ENCODE measurements at regions not wholly inside any gene's neighbourhood (a gene's known extent, or its start where the extent isn't known, plus 50 kb on each side); places are given as distances from the start of the nearest gene placed in this dataset.
"Not testable (repeated sequence)": the region's sequence is repeated elsewhere in the genome, so short reads cannot be mapped to it uniquely, and the experiment has no call there.

DNA sequence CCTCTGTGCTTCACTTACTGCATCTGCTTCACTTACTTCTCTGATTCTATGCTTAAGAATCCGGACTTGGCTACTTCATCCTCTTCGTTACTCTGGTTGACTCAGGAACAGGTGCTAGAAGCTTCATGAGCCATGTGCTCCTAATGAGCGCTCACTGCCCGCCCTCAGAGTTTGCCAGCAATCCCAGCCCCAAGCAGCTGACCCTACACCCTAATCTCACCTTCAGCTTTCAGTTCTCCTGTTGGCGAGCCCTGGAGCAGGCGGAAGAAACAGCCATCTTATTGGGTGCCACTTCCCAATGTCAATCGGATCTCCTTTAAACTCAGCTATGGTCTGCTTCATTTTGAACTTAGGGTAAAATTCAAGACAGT, 61.3 kb downstream of the FOXA2 start:
- Histone ChIP-seq H3K27ac (no peak overlapping the region), H3K4me3 (no peak overlapping the region)
- no peak for DNase-seq (ENCODE audit: low spot score)
- TF ChIP-seq, protein P1, sequence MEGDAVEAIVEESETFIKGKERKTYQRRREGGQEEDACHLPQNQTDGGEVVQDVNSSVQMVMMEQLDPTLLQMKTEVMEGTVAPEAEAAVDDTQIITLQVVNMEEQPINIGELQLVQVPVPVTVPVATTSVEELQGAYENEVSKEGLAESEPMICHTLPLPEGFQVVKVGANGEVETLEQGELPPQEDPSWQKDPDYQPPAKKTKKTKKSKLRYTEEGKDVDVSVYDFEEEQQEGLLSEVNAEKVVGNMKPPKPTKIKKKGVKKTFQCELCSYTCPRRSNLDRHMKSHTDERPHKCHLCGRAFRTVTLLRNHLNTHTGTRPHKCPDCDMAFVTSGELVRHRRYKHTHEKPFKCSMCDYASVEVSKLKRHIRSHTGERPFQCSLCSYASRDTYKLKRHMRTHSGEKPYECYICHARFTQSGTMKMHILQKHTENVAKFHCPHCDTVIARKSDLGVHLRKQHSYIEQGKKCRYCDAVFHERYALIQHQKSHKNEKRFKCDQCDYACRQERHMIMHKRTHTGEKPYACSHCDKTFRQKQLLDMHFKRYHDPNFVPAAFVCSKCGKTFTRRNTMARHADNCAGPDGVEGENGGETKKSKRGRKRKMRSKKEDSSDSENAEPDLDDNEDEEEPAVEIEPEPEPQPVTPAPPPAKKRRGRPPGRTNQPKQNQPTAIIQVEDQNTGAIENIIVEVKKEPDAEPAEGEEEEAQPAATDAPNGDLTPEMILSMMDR (IDR thresholded peaks at IDR 0.05): no peak

DNA sequence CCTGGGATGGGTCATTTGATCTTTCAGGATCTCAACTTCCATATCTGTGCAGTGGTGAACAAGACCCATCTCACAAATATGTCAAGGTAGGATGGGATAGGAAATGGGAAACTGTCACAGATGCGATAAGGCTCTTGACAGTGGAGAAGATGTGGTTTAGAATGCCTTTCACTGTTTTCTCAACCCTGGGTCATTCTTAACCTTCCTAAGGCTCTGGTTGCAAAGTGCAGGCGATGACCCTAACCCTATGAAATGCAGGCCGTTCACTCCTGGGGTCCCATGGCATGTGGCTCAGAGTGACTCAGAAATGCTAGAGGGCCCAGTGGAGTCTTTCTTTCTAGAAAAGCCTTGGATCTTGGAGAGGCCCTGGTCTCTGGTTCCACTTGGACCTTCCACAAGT, 61.7 kb downstream of the FOXA2 start:
- H3K4me3 ChIP-seq: no peak overlapping the region
- H3K27ac ChIP-seq: no peak overlapping the region
- DNase-seq (ENCODE audit: low spot score): no peak
- TF ChIP-seq, protein P1 (IDR thresholded peaks at IDR 0.05): no peak

DNA sequence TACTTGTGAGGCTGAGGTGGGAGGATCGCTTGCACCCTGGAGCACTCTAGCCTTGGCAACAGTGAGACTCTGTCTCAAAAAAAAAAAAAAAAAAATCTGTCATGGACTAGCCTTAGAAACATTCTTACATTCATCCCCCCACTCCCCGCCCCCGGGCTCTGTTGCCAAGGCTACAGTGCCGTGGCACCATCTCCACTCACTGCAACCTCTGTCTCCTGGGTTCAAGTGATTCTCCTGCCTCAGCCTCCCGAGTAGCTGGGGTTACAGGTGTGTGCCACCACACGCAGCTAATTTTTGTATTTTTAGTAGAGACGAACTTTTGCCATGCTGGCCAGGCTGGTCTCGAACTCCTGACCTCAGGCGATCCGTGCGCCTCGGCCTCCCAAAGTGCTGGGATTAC, 62.4 kb downstream of the FOXA2 start:
- DNase-seq (ENCODE audit: low spot score); H3K4me3 ChIP-seq; H3K27ac ChIP-seq: not testable (repeated sequence)

DNA sequence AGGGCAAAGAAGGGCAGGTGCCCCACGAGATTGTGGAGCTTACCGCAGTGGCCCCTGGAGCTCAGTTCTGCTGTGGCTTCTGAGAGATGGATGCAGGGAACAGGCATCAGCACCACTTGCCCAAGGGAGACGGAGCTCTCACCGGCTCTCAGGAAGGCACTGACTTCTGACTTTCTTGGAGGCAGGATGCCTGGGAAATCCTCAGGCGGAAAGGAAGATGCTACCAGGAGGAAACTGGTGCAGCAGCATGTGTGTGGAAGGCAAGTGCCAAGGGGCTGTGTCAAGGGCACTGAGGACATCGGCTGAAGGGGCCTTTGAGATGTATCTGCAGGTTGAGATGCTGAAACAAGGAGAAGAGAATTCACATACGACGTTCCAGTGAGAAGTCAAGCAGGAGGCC, 64.0 kb downstream of the FOXA2 start:
- DNase-seq (ENCODE audit: low spot score): no peak
- Histone ChIP-seq H3K27ac (no peak overlapping the region), H3K4me3 (no peak overlapping the region)
- TF ChIP-seq, protein P1 (IDR thresholded peaks at IDR 0.05): no peak

DNA sequence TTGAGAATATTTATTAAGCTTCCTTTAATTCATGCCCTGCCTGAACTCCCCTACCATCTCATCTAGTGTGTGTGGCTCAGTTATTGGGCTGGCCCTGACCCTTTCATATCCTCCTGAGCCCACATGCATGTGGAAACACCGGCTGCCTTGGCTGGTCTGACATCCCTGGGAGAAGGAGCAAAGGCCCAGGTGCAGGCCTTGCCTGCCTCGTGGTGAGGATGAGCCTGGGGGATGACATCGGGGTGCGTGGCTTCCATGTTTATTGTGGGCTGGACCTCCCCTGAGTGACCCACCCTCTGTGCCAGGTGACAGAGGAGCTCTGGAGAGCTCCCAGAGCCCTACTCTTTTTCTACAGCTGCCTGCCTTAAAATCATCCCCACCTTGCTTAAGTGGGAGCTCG, 69.1 kb downstream of the FOXA2 start:
- no peak overlapping the region for H3K27ac ChIP-seq
- TF ChIP-seq, protein P1 (IDR thresholded peaks at IDR 0.05): no peak
- DNase-seq (ENCODE audit: low spot score): no peak
- no peak overlapping the region for H3K4me3 ChIP-seq

DNA sequence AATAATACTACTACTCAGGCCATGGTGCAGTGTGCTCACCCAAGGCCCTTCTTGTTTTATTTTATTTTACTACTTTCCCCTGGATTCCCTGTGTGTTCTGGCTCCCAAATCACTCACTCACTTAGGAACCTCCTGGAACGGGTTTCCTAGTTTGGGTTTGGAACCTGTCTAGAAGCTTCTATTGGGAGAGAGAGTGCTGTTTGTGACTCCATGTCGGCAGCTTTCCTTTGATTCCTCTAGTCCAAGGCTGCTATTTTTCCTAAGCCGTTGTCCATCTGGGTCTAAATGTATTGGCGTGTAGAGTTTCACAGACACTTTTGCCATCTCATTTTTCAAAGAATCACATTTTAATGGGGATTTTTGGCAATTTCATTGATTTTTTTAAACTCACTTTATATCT, 70.8 kb downstream of the FOXA2 start:
- no peak for DNase-seq (ENCODE audit: low spot score)
- no peak overlapping the region for H3K4me3 ChIP-seq
- TF ChIP-seq, protein P1 (IDR thresholded peaks at IDR 0.05): no peak
- no peak overlapping the region for H3K27ac ChIP-seq

DNA sequence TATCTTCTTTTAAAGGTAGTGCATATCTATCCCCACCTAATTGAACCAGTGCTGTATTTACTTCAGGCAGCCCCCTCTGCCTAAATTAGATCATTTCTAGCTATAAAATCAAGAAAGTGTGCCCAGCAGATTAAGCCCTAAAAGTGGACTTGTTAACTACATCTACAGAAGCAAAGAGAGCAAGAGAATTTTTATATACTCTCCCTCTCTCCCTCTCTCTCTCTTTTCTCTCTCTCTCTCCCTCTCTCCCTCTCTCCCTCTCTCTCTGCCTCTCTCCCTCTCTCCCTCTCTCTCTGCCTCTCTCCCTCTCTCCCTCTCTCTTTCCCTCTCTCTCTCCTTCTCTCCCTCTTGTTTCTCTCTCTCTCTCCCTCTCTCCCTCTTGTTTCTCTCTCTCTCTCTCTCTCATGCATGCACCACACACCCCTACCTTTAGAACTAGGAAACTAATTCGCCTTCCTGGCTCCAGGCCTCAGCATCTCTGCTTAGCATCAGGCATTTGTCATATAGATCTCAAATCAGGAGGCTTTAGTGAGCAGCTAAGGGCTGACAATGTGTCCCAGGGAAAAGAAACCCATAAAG, 71.4 kb downstream of the FOXA2 start:
- TF ChIP-seq, protein P1 (IDR thresholded peaks at IDR 0.05): no peak
- no peak for DNase-seq (ENCODE audit: low spot score)
- H3K27ac ChIP-seq: no peak overlapping the region
- no peak overlapping the region for H3K4me3 ChIP-seq

Data from coronary artery (tissue), 2 donors.